ENCODE measurements at regions not wholly inside any gene's neighbourhood (a gene's known extent, or its start where the extent isn't known, plus 50 kb on each side); places are given as distances from the start of the nearest gene placed in this dataset.

DNA sequence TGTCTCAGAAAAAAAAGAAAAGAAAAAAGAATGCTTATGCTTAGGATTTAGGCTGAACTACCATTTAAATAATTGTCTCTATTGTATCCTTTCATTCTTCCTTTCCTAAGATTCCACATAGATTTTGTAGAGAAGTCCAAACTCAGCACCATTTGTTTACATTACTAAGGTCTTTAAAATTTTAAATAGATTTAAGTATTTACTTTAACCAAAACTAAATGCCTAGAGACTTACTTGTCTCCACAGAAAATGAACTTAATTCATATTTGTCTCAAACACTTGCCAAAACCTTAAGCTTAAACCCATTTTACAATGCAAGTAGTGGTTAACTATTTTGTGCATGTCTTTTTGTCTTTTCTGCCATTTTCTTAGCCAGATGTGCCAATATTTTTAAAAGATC is 54.1 kb upstream of the ABI1 start:
- Histone ChIP-seq H3K4me3 (no peak overlapping the region), H3K9me3 (no peaks in the 10 kb centered on the region), H3K4me1 (no peaks in the 10 kb centered on the region), H3K27ac (no peak overlapping the region), H3K27me3 (no peaks in the 10 kb centered on the region), H3K36me3 (no peaks in the 10 kb centered on the region)
- no peak for DNase-seq
- no peak for TF ChIP-seq POLR2A (IDR thresholded peaks at IDR 0.05)
- TF ChIP-seq, protein P1, sequence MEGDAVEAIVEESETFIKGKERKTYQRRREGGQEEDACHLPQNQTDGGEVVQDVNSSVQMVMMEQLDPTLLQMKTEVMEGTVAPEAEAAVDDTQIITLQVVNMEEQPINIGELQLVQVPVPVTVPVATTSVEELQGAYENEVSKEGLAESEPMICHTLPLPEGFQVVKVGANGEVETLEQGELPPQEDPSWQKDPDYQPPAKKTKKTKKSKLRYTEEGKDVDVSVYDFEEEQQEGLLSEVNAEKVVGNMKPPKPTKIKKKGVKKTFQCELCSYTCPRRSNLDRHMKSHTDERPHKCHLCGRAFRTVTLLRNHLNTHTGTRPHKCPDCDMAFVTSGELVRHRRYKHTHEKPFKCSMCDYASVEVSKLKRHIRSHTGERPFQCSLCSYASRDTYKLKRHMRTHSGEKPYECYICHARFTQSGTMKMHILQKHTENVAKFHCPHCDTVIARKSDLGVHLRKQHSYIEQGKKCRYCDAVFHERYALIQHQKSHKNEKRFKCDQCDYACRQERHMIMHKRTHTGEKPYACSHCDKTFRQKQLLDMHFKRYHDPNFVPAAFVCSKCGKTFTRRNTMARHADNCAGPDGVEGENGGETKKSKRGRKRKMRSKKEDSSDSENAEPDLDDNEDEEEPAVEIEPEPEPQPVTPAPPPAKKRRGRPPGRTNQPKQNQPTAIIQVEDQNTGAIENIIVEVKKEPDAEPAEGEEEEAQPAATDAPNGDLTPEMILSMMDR (IDR thresholded peaks at IDR 0.05): no peak
- intact Hi-C loops (cut with DNase I): no loop called here
- no peak for ATAC-seq

- 61% methylated on average over 4 of the region's 4 CpGs for WGBS (ENCODE audit: insufficient coverage, low coverage, low lambda C conversion rate, missing lambda C conversion rate)
- no peak for TF ChIP-seq POLR2A (IDR thresholded peaks at IDR 0.05)
- TF ChIP-seq, protein P1 (IDR thresholded peaks at IDR 0.05): no peak
- no peak for ATAC-seq
These were observed 51.2 kb upstream of the ABI1 start for GRCh38 chr10:26911811-26912461.

More at GRCh38 chr10:26911811-26912461, 51.2 kb upstream of the ABI1 start:
- Histone ChIP-seq H3K9me3 (no peaks in the 10 kb centered on the region), H3K4me1 (no peaks in the 10 kb centered on the region), H3K4me3 (no peak overlapping the region), H3K36me3 (no peaks in the 10 kb centered on the region), H3K27ac (no peak overlapping the region), H3K27me3 (no peaks in the 10 kb centered on the region)
- intact Hi-C loops (cut with DNase I): no loop called here
- no peak for DNase-seq
